ENCODE measurements at regions not wholly inside any gene's neighbourhood (a gene's known extent, or its start where the extent isn't known, plus 50 kb on each side); places are given as distances from the start of the nearest gene placed in this dataset.

DNA sequence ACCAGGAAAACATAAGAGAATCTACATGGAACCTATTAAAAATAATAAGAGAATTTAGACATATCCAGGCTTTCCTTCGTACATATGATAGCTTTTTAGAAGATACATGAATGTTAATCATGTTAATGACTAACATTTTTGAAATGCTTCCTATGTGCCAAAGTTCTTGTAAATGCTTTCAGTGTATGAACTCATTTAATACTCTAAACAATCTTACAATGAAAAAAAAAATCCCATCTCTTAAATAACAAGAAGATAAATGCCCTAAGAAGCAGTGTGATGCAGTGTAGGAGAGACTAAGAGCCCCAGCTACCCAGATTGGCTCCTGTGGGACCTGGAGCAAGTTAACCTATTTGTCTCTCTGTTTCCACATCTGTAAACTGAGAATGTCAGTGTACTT, 220.4 kb upstream of the MYOCD start:
- TF ChIP-seq CTCF (IDR thresholded peaks at IDR 0.05; ENCODE audit: borderline replicate concordance, insufficient read depth, low read depth, low read length) = no peak
- no peak overlapping the region for H3K4me3 ChIP-seq (ENCODE audit: low read depth, low read length)

- TF ChIP-seq CTCF (IDR thresholded peaks at IDR 0.05; ENCODE audit: borderline replicate concordance, insufficient read depth, low read depth, low read length) = no peak
- no peak overlapping the region for H3K4me3 ChIP-seq (ENCODE audit: low read depth, low read length)
Measured at GRCh38 chr17:12457493-12457892, 208.2 kb upstream of the MYOCD start.

GRCh38 chr17:12459736-12460135, 206.0 kb upstream of the MYOCD start:
- no peak overlapping the region for H3K4me3 ChIP-seq (ENCODE audit: low read depth, low read length)
- no peak for TF ChIP-seq CTCF (IDR thresholded peaks at IDR 0.05; ENCODE audit: borderline replicate concordance, insufficient read depth, low read depth, low read length)

GRCh38 chr17:12463102-12463501, 202.6 kb upstream of the MYOCD start:
- H3K4me3 ChIP-seq (ENCODE audit: low read depth, low read length) = no peak overlapping the region
- TF ChIP-seq CTCF (IDR thresholded peaks at IDR 0.05; ENCODE audit: borderline replicate concordance, insufficient read depth, low read depth, low read length) = no peak

DNA sequence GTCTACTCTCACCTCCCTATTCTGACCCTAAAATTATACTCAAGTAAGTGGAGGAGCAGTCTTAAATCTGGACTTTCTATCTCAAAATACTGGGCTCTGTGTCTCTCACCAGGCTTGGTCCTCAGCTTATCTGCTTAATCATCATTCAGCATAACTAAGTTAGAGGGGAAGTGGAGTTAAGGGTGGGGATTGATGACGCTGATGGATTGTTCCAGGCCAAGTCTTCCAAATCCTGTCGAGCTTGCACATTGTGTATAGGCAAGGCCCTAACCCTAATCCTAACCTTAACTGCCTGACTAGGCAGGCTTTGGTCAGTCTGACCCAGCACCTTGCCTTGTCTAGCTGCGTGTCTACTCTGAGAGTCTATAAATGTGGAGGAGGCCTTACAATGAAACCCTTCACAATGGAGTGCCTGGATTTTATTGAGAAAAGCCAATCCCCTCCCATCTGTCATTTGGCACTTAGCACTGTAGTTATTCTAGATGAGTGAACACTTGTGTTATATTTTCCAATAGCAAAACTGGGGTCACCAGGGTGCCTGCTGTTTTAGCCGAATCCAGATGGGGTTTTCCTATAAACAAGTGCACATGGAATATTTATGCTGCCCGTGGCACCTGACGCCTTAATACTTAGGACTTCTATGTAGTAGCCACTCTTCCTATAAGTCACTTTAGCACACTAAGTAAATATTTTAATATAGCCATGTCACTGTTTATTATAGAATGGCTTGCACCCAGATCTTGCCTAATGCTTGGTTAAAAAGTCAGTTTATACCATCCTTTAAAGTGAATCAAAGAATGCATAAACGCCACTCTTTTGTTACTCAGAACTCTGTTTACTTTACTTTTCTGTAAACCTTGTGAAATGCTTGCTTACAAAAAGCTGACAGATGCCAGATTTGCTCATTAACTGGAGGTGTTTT, 193.2 kb upstream of the MYOCD start:
- TF ChIP-seq CTCF (IDR thresholded peaks at IDR 0.05; ENCODE audit: borderline replicate concordance, insufficient read depth, low read depth, low read length) = no peak
- H3K4me3 ChIP-seq (ENCODE audit: low read depth, low read length) = no peak overlapping the region

GRCh38 chr17:12478311-12478710, 187.4 kb upstream of the MYOCD start:
- H3K4me3 ChIP-seq (ENCODE audit: low read depth, low read length) = no peak overlapping the region
- TF ChIP-seq CTCF (IDR thresholded peaks at IDR 0.05; ENCODE audit: borderline replicate concordance, insufficient read depth, low read depth, low read length) = no peak

GRCh38 chr17:12485361-12485906, 180.3 kb upstream of the MYOCD start:
- TF ChIP-seq CTCF (IDR thresholded peaks at IDR 0.05; ENCODE audit: borderline replicate concordance, insufficient read depth, low read depth, low read length) = no peak
- no peak overlapping the region for H3K4me3 ChIP-seq (ENCODE audit: low read depth, low read length)
